ENCODE measurements at regions not wholly inside any gene's neighbourhood (a gene's known extent, or its start where the extent isn't known, plus 50 kb on each side); places are given as distances from the start of the nearest gene placed in this dataset.
"Not testable (repeated sequence)": the region's sequence is repeated elsewhere in the genome, so short reads cannot be mapped to it uniquely, and the experiment has no call there.

DNA sequence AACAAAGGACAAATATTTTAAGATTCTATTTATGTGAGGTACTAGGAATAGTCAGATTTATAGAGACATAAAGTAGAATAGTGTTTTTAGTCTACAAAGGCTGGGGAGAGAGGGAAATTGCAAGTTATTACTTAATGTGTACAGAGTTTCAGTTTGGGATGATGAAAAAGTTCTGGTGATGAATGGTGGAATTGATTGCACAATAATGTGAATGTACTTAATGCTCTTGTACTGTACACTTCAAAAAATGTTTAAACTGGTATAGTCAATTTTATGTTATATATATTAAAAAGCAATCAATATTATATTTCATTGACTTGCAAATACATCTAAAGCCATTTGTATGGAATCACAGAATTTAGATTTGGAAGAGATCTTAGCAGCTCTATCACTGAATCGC, 213.4 kb downstream of the PPP1R3A start:
- no peak for DNase-seq

DNA sequence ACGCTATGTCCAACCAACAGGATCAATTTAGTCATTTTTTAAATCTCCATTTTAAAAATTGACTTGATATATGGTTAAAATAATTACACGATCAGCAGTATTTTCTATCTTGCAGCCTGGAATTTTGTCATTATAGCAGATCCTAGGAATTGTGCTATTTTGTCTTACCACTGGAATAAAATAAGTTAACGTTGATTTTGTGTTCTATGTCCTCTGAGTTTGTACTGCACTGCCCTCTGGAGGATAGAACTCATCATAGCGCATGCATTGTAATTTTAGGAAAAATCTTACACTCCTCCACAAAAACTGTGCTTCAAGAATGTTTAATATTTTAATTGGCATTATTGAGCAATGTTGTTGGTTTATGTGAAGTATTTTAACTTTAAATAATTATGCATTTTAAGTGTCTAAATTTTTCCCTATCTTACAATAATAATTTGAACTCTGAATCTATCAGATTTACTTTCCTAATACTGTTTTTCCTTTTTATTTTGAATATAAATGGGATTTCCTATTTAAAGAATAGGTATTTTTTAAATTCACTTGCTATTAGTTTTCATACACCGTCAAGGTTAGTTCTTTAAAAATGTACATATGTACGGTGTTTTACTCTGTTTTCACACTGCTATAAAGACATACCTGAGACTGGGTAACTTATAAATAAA, 220.1 kb downstream of the PPP1R3A start:
- no peak for DNase-seq

DNA sequence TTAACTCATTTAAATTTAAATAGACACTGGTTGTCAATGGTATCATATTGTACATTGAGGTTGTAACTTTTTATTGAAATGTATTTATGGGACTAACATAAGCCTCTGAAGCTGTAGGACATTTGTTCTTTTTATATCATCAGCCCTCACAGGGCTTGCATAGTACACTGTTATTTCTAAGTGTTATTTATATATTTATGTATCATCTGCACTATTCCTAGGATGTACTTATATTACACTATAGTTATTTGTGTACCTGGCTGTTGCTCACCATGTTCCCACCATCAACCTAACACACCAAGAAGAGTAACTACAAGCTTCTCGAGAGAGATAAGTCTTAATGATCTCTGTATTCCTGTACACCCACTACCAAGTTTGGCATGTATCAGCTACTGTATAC, 224.7 kb downstream of the PPP1R3A start:
- DNase-seq, result no peak

DNA sequence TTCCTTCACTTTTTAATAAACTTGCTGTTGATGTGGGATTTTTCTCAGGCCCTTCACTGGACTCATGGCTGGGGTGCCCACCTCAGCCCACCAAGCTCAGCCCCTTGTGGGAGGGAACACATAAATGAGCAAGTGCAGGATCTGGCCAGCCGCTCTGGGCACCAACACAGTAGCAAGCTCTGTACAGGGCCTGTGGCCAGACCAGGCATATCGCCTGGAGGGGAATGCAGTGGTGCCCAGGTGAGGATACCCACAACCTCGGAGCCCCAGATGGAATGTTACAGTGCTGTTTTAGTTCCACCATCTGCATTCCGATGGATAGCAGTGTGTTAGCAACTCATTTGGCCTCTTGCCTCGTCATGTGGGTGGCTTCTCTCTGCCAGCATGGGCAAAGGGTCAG, 234.6 kb downstream of the PPP1R3A start:
- DNase-seq, result no peak

DNA sequence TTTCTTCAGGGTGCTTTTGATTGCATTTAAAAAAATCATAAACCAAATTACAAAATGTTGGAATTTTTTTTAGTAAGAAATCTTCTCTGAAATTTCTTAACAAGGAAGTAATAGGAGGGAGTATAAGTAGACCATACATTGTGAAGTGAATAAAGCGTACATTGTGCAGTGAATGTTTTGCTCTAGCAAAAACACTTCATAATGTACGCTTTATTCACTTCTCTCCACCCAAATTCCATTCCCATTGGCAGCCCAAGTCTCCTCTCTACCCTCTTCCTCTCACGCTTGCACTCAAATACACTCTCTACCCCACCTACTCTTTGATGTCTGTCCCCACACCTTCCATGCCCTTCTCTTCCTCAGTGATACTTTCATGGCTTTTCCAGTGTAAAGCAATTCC, 241.0 kb downstream of the PPP1R3A start:
- DNase-seq, result no peak

DNA sequence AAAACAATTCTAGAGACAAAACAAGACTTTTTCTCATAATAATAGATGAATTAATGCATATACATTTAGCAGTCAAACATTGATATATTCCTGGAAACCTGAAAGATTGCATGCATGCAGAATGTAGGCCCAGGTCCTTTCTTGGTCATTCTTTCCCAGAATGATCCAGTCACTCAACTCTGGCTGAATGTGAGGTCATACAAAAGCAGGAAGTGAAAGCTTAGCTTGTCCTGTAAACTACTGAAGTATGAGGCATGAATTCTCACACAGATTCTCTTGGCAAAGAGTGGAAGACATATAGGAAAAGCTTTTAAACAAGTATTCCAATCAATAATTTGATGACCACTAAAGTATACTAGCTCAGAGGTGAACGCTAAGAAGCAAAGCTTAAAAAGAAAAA, 253.9 kb downstream of the PPP1R3A start:
- DNase-seq, result no peak

DNA sequence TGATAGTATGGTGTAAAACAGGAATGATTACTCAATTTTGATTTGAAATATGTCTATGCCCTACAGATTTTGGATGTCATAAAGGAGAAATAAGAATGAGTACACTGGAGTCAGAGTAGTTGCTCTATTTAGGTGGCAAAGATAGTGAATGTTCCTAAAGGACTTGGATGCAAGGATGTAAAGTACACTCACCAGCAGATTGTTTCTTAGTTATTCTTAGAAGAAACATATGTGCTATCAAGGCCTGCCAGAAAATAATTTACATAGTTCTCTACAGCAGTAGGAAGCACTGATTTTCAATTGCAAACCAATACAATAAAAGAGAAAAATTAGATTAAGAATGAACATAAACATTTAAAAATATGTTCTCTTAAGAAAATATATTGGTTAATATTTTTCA, 259.4 kb downstream of the PPP1R3A start:
- DNase-seq, result no peak

DNA sequence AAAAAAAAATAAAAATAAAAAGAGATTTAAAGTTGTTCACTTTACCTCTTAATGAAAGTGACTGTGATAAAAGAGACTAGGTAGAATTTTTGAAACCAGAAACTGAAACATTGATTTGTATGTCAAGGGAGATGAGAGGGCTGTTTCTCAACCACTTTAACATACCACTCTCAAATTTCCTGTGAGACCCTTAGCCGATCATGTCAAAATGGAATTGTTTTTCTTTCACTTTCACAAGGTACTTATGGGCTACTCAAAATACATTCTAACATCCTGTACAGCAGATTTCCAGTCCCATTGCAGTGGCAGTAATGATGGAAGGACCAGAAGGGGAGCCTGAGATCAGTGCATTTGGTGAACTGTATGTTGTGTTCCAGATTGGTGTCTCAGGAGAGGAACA, 261.2 kb downstream of the PPP1R3A start:
- DNase-seq, result no peak

DNA sequence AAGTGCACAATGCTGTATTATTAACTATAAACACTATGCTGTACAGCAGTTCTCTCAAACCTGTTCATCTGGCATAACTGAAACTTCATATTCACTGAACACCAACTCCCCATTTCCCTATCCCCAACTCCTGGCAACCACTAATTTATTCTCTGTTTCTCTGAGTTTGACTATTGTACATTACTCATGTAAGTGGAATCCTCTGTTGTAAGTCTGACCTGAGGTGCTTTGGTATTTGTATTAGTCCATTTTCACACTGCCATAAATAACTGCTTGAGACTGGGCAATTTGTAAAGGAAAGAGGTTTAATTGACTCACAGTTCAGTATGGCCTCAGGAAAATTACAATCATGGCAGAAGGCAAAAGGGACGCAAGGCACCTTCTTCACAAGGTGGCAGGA, 266.3 kb downstream of the PPP1R3A start:
- no peak for DNase-seq

DNA sequence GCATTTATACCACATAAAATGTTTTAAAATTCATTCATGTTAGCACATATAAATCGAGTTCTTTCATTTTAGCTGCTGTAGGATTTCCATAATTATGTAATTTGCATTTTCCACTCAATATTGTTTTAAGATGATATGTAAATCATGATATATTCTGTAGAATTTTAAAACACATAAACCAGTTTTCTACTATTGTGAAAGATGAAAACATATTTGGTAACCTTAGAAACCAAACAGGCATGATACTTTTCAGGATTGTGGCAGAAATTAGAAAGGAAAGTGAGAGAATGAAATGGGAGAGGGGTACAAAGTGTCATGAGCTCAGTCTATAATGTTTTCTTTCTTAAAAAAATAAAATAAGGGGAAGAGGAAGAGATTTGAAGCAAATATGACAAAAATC, 269.3 kb downstream of the PPP1R3A start:
- no peak for DNase-seq

DNA sequence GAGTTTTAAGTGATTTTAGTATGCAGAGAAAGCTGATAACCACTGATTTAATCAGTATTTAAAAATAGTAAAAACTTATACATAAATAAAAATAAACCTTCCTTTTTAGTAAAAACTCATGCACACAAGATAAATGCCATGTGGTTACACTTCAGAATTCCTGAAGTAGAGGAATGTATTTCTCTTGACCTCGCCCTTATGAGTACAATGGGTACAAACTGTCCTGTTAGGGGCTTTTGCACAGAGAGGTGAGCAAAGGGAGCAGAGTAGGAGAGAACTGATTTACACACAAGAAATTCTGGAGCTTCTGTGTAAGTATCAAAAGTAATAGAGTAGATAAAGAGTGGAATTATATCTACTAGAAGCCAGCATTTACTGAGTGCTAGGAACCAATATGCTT, 279.6 kb downstream of the PPP1R3A start:
- no peak for DNase-seq

DNA sequence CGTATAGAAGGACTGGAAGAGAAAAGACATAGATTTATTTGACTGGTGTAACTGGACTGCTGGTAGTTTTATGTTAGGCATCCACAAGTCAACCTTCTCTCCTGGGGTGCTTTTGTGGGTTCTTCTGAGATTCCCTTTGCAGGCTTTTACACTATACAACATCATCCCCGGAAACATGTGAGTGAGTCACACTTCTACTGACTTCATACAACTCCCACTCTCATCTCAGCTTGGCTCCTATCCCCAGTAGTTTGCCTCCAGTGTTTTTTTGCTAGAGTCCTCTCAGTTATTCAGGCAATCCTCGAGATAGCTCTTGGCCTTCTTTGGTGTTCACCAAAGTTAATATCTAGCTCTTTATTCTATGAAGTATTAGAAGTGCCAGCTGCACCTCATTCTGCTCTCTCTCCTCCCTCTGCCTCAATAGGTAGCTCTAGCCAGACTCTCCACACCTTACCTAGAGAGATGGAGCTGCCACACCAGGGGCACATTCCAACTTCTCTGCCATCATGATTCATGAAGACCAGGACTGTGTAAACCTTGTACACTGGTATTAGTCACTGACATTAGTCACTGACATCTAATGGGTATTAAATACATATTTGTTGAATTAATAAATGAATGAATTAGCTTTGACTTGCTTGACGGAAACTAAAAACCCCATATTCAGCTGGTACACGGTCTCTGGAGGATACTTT, 281.9 kb downstream of the PPP1R3A start:
- no peak for DNase-seq

DNA sequence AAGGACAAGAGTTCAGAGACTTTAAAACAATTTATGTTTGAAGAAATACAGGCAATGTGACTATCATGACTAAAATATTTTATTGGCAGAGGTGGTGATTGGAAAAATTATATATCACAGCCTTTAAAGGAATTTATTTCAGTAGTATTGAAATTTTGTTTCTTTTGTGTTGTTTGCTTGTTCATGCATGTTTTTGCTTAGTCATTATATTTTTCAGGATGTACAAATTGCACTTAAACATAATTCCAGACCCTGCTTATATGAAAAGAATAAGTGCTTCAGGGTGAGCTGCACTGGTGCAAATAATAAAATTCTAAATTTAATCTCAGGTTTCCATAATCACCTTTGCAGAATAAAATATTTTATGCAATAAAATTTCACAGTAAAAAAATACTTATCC, 283.3 kb downstream of the PPP1R3A start:
- no peak for DNase-seq

DNA sequence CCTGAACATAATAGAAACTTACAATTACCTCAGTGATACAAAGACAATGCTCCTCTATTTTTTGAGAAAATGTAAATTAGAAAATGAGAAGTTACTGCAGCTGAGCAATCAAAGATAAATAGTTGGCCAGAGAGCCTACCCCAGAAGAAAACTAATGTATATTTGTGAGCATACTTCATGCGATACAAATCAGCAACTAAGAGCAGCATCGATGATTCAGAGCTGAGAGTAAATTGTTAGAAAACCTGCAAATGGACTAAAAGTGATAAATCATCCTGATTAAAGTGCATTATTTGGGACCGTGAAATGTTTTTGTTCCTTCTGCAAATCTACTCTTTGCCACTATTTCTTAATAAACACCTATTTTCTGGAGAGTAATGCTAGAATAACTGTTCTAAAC, 285.7 kb downstream of the PPP1R3A start:
- no peak for DNase-seq

DNA sequence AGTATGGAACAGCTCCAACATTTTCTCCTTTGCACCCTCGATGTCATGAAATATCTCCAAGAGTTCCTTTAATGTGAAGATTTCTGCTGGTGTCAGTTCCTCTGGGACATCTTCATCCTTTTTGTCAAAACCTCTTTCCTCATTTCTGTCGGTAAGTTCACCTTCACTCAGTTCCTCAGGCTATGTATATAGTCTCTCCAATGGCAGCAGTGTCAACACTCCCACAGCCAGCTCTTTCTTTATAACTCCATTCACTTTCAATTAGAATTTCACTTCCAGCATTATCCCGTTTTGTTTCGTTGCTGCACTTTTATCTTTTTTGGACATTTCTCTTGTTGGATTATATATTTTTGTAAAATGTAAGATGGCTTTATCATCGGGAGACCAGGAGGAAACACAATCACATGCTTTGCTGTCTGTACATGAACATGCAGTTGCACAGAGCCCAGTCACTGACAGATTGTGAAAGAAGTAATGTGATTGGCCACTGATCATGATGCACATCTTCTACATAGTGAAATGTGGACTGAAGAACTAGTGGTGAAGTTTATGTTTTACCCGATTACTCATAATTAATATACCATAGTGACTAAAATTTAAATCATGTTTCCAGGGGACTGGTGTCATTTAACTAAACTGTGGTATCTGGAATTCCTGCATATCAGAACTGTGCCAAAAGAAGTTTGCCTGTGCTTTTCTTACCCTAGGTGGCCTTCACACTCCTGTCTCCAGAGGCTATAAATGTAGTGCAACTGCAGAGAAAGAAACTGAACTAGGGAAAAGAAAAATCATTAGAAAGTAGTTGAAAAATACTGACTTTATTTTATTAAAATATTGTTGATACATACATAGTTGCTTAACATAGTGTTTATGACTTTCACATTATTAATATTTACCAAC, 289.6 kb downstream of the PPP1R3A start:
- DNase-seq, result no peak

DNA sequence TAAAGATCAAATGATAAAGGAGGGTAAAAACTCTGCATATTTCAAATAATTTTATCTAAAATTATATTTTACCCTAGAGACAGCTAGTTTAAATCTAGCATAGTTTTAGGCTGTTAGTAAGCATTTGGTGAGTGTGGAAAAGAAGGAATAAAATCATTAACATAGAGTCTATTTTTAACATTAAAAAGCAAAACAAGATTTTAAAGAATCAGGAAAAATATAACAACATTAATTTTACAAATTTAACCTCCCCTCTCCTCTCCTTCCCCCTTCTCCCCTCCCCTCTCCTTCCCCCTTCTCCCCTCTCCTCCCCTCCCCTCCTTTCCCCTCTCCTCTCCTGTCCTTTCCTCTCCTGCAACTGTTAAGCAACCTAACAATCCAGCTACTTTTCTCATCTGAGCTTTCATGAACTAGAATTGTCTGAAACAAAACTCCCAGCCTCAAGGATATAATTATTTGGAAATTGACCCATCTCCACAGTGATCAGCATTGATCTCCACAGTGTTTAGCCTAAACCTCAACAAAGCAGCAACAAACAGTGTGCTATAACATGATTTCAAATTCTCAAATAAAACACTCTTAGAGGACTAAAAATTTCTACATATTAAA, 293.2 kb downstream of the PPP1R3A start:
- DNase-seq, result no peak

DNA sequence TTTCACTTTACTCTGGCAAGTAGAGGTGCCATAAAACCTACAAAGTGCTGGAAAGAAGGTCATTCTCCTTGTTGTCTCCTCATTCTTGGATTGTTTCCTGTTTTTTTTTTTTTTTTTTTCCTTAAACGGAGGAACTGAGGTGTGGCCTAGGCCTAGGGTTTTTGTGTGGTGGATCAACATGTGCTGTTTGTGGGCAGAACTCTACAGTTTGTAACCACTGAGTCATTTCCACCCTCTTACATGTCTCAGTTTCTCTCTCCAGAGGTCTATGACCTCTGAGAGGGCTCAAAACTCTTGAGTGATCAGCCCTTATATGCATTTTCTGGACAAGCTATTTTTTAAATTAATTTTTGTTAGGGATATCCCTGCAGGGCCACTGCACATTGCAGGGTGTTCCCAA, 296.0 kb downstream of the PPP1R3A start:
- DNase-seq, result no peak

DNA sequence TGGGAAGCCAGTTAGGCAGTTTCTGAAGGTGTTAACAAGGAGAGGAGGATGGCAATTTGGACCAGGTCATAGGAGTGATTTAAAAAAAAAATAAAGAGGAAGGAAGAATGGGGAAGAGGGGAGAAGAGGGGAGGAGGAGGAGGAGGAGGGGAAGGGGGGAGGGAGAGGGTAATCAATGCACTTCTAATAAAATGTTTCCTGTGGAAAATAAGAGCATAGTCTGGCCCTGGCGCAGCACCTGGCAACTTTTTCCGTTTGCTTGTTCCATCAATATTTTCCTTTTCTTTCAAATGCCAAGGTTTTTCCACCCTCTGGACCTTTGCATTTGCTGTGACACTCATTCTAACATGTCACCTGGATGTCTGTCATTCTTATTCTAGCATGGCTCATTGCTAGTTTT, 308.2 kb downstream of the PPP1R3A start:
- DNase-seq, result no peak

DNA sequence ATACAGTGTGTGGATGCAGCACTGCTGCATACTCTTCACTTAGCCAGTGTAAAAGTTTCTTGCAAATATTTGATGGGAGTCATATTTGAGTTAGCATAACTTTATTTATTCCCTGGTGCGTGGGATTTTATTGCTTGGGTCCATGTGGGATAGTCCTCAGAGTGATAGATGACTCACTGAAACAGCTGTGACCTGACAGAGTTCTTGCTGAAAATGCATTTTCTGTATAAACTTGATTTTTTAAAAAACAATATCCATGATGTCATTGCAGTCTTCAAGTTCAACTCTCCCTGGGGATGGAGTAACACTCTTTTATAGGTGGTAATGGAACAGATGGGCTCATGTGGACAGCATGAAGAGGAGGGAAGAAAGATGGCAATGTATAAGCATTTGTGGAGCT, 310.0 kb downstream of the PPP1R3A start:
- no peak for DNase-seq

DNA sequence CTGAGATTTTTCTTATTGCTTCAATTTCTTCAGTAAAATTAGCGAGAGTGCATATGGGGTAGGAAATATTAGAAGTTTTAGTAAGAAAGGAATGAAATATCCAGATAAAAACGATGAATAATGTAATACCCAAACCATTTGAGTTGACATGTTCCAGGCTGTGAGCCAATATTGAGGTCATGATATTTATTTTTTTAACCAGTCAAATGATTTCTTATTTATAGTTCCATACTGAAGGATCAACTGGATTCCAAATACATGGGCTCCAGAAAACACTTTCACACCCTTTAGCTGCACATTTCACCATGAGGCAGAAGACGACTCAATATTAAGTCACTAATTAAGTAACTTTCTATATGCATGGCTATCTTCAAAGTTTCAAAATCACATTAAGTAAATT, 312.5 kb downstream of the PPP1R3A start:
- no peak for DNase-seq

DNA sequence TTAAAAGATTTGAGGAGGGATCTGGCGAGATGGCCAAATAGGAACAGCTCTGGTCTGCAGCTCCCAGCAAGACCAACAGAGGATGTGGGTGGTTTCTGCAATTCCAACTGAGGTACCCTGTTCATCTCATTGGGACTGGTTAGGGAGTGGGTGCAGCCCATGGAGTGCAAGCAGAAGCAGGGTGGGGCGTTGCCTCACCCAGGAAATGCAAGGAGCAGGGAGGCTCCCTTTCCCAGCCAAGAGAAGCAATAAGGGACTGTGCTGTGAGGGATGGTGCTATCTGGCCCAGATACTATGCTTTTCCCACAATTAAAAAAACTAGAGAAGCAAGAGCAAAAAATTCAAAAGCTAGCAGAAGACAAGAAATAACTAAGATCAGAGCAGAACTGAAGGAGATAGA, 318.4 kb downstream of the PPP1R3A start:
- DNase-seq, result not testable (repeated sequence)

DNA sequence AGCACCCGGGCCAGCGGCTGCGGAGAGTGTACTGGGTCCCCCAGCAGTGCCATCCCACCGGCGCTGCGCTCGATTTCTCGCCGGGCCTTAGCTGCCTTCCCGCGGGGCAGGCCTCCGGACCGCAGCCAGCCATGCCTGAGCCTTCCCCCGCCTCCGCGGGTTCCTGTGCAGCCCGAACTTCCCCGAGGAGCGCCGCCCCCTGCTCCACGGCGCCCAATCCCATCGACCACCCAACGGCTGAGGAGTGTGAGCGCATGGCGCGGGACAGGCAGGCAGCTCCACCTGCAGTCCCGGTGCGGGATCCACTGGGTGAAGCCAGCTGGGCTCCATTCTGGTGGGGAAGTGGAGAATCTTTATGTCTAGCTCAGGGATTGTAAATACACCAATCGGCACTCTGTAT, 325.4 kb downstream of the PPP1R3A start:
- DNase-seq, result not testable (repeated sequence)

DNA sequence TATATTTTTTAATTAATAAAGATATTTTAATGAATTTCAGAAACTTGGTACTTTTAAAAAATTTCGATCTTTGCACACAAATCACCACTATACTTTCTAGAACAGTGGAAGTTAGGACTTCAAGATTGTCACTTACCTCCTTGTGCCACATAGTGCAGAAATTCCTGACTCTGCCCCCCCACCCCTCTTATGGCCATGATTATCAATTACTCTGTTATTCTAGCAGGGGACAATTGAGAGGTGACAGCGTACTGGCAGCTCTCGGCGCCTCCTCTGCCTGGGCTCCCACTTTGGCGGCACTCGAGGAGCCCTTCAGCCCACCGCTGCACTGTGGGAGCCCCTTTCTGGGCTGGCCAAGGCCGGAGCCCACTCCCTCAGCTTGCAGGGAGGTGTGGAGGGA, 325.9 kb downstream of the PPP1R3A start:
- DNase-seq, result not testable (repeated sequence)

DNA sequence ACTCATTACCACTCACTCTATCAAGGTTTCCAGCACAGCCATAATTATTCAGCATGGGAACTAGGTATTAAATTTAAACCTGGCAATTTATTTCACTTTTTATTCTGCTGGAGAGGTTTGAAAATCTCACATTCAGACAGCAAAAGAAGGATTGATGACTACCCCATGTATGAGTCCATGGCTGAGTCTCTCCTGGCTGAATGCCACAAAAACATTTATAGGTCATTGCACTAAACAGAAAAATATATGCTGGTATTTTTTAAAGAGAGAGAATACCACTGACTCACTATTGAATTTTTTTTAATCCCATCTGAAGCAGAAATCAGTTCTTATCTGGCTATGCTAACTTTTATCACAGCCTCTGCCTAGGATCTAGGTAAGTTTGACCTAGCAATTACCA, 336.3 kb downstream of the PPP1R3A start:
- no peak for DNase-seq
